ENCODE measurements at regions not wholly inside any gene's neighbourhood (a gene's known extent, or its start where the extent isn't known, plus 50 kb on each side); places are given as distances from the start of the nearest gene placed in this dataset.

- TF ChIP-seq CTCF (IDR thresholded peaks at IDR 0.05; ENCODE audit: low read length) (no peak), EZH2phosphoT487 (IDR thresholded peaks at IDR 0.05; ENCODE audit: low read length) (no peak)
Measured at GRCh38 chr10:131703541-131703940, 197.3 kb upstream of the PPP2R2D start.

Measured in MM.1S (cell line).